IMR-90 (cell line): ENCODE measurements at regions not wholly inside any gene's neighbourhood (a gene's known extent, or its start where the extent isn't known, plus 50 kb on each side); places are given as distances from the start of the nearest gene placed in this dataset.

Source experiments
- ATAC-seq: fragments of 200-7000 bp; cut with Tn5 transposase; 2 replicates; pipeline ENCODE4 v1.9.1; 2020; ENCODE audit warnings: low read depth, mild to moderate bottlenecking, moderate library complexity
- BruUV-seq: library from RNA; stranded (reverse); fragments of 400-500 nt; replicated peaks from 2 replicates; lab custom pipeline; 2021; lab: Mats Ljungman, UMichigan
- CTCF ChIA-PET: fragments of 300-600 bp; formaldehyde crosslinking; extraction: SDS; loops from one replicate; lab custom pipeline; 2021; ENCODE audit warnings: antibody characterized with exemption; lab: Yijun Ruan, JAX
- POLR2A ChIA-PET: fragments of 300-600 bp; sonication (Branson Sonifier 250); formaldehyde crosslinking; loops from one replicate; lab custom pipeline; 2022; ENCODE audit warnings: antibody characterized with exemption; ENCODE audit not compliant: unreplicated experiment; lab: Charles Lee
- DNase-seq: peaks from one replicate; pipeline ENCODE4 v3.0.0; 2013
- H2AFZ ChIP-seq: replicated peaks from 2 replicates; pipeline ENCODE3; 2013; ENCODE audit warnings: low read length, mild to moderate bottlenecking; ENCODE audit not compliant: poor library complexity
- H2AK5ac ChIP-seq: 2 replicates; pipeline ENCODE4 v1.6.1; 2013; ENCODE audit warnings: low read depth, low read length, inconsistent platforms
- H2AK9ac ChIP-seq: replicated peaks from 2 replicates; pipeline ENCODE3; 2013; ENCODE audit warnings: mild to moderate bottlenecking, low read depth, low read length, moderate library complexity; ENCODE audit not compliant: poor library complexity
- H2BK120ac ChIP-seq: 2 replicates; pipeline ENCODE4 v1.6.1; 2013; ENCODE audit warnings: low read depth, low read length, inconsistent platforms
- H2BK15ac ChIP-seq: 3 replicates; pipeline ENCODE4 v1.6.1; 2013; ENCODE audit warnings: low read depth, low read length, inconsistent platforms
- H2BK20ac ChIP-seq: 2 replicates; pipeline ENCODE4 v1.6.1; 2013; ENCODE audit warnings: low read depth, mild to moderate bottlenecking, inconsistent platforms, low read length, moderate library complexity
- H2BK5ac ChIP-seq: 2 replicates; pipeline ENCODE4 v1.6.1; 2013; ENCODE audit warnings: mild to moderate bottlenecking, low read depth, low read length, inconsistent platforms; ENCODE audit not compliant: poor library complexity, severe bottlenecking
- H3K14ac ChIP-seq: replicated peaks from 2 replicates; pipeline ENCODE4 v1.6.1; 2013; ENCODE audit warnings: low read depth, low read length, inconsistent platforms
- H3K18ac ChIP-seq: 2 replicates; pipeline ENCODE4 v1.6.1; 2013; ENCODE audit warnings: low read depth, low read length, control low read depth
- H3K23ac ChIP-seq: 2 replicates; pipeline ENCODE4 v1.6.1; 2013; ENCODE audit warnings: low read depth, low read length, inconsistent platforms
- H3K27ac ChIP-seq: 2 replicates; pipeline ENCODE4 v1.5.1; 2013; ENCODE audit warnings: mild to moderate bottlenecking, control low read depth, low read length; ENCODE audit not compliant: insufficient read depth
- H3K27me3 ChIP-seq: 2 replicates; pipeline ENCODE4 v1.6.1; 2013; ENCODE audit warnings: low read length; ENCODE audit not compliant: control insufficient read depth, insufficient read depth
- H3K36me3 ChIP-seq: 2 replicates; pipeline ENCODE4 v1.6.1; 2013; ENCODE audit warnings: low read length, mixed read lengths; ENCODE audit not compliant: control insufficient read depth, insufficient read depth
- H3K4ac ChIP-seq: 2 replicates; pipeline ENCODE4 v1.6.1; 2013; ENCODE audit warnings: low read depth, low read length, inconsistent platforms
- H3K4me1 ChIP-seq: 2 replicates; pipeline ENCODE4 v1.6.1; 2013; ENCODE audit warnings: low read length, mixed read lengths; ENCODE audit not compliant: control insufficient read depth, insufficient read depth
- H3K4me2 ChIP-seq: 2 replicates; pipeline ENCODE4 v1.6.1; 2013; ENCODE audit warnings: low read depth, mild to moderate bottlenecking, control low read depth, low read length, moderate library complexity
- H3K4me3 ChIP-seq: 2 replicates; pipeline ENCODE4 v1.5.1; 2013; ENCODE audit warnings: low read depth, mild to moderate bottlenecking, control low read depth, low read length, moderate library complexity; ENCODE audit not compliant: insufficient read depth
- H3K56ac ChIP-seq: 2 replicates; pipeline ENCODE4 v1.6.1; 2013; ENCODE audit warnings: low read length, inconsistent platforms; ENCODE audit not compliant: insufficient read depth; ENCODE audit errors: extremely low read depth
- H3K79me1 ChIP-seq, 2 experiments: 2 replicates each; pipeline ENCODE4 v1.6.1; 2013; ENCODE audit warnings: low read length in 2 of 2, inconsistent platforms in 1 of 2, low read depth in 1 of 2
- H3K9ac ChIP-seq: 2 replicates; pipeline ENCODE4 v1.6.1; 2013; ENCODE audit warnings: low read depth, low read length, control low read depth
- H3K9me1 ChIP-seq: 2 replicates; pipeline ENCODE4 v1.6.1; 2013; ENCODE audit warnings: low read length, inconsistent platforms; ENCODE audit not compliant: insufficient read depth
- H3K9me3 ChIP-seq: 2 replicates; pipeline ENCODE4 v1.6.1; 2013; ENCODE audit warnings: low read length; ENCODE audit not compliant: control insufficient read depth, insufficient read depth
- H4K20me1 ChIP-seq: 2 replicates; pipeline ENCODE4 v1.6.1; 2013; ENCODE audit warnings: low read length, inconsistent platforms; ENCODE audit not compliant: insufficient read depth
- H4K5ac ChIP-seq: 2 replicates; pipeline ENCODE4 v1.6.1; 2013; ENCODE audit warnings: mild to moderate bottlenecking, low read depth, low read length, control low read depth
- H4K8ac ChIP-seq, 2 experiments: 2 replicates each; pipeline ENCODE4 v1.6.1; 2013; ENCODE audit warnings: low read depth in 2 of 2, low read length in 2 of 2, control low read depth in 1 of 2, inconsistent platforms in 1 of 2
- H4K91ac ChIP-seq: 2 replicates; pipeline ENCODE4 v1.6.1; 2013; ENCODE audit warnings: low read depth, low read length, inconsistent platforms; ENCODE audit not compliant: insufficient read depth
- BHLHE40 ChIP-seq: fragments of 150-350 bp; IDR thresholded peaks from 2 replicates; pipeline ENCODE4 v1.6.1; 2016; ENCODE audit warnings: mild to moderate bottlenecking, low read depth, low read length
- CEBPB ChIP-seq: IDR thresholded peaks from 2 replicates; pipeline ENCODE4 v1.6.1; 2012; ENCODE audit warnings: low read depth, low read length, improper control_type of control experiment
- CHD1 ChIP-seq: IDR thresholded peaks from 2 replicates; pipeline ENCODE4 v1.6.1; 2012; ENCODE audit warnings: low read depth, low read length, improper control_type of control experiment
- CTCF ChIP-seq: conservative IDR thresholded peaks from 2 replicates; pipeline ENCODE4 v1.5.1; 2012; ENCODE audit warnings: mild to moderate bottlenecking, low read depth, low read length, improper control_type of control experiment
- ELK1 ChIP-seq: fragments of 150-350 bp; IDR thresholded peaks from 2 replicates; pipeline ENCODE4 v1.6.1; 2016; ENCODE audit warnings: low read depth, mild to moderate bottlenecking, low read length, moderate library complexity, borderline replicate concordance
- FOS ChIP-seq: fragments of 150-350 bp; IDR thresholded peaks from 2 replicates; pipeline ENCODE4 v1.6.1; 2016; ENCODE audit warnings: low read depth, low read length
- MAFK ChIP-seq: IDR thresholded peaks from 2 replicates; pipeline ENCODE4 v1.6.1; 2012; ENCODE audit warnings: low read depth, low read length, improper control_type of control experiment
- MAZ ChIP-seq: IDR thresholded peaks from 2 replicates; pipeline ENCODE4 v1.6.1; 2012; ENCODE audit warnings: low read depth, mild to moderate bottlenecking, low read length, improper control_type of control experiment, moderate library complexity, borderline replicate concordance
- MXI1 ChIP-seq: IDR thresholded peaks from 2 replicates; pipeline ENCODE4 v1.6.1; 2012; ENCODE audit warnings: low read depth, mild to moderate bottlenecking, low read length, moderate library complexity, borderline replicate concordance
- NFE2L2 ChIP-seq: fragments of 150-350 bp; IDR thresholded peaks from 2 replicates; pipeline ENCODE4 v1.6.1; 2016; ENCODE audit warnings: low read depth, mild to moderate bottlenecking, low read length
- POLR2A ChIP-seq: IDR thresholded peaks from 2 replicates; pipeline ENCODE4 v1.6.1; 2012; ENCODE audit warnings: mild to moderate bottlenecking, low read depth, low read length
- RAD21 ChIP-seq: IDR thresholded peaks from 2 replicates; pipeline ENCODE4 v1.6.1; 2012; ENCODE audit warnings: low read length, improper control_type of control experiment
- RCOR1 ChIP-seq: IDR thresholded peaks from 2 replicates; pipeline ENCODE4 v1.6.1; 2012; ENCODE audit warnings: mild to moderate bottlenecking, low read length, improper control_type of control experiment; ENCODE audit not compliant: insufficient replicate concordance
- RFX5 ChIP-seq: IDR thresholded peaks from 2 replicates; pipeline ENCODE4 v1.8.0; 2012; ENCODE audit warnings: low read depth, mild to moderate bottlenecking, low read length, moderate library complexity
- SMC3 ChIP-seq: fragments of 150-350 bp; IDR thresholded peaks from 2 replicates; pipeline ENCODE4 v1.6.1; 2016; ENCODE audit warnings: low read depth, mild to moderate bottlenecking, antibody characterized with exemption, low read length, moderate library complexity
- USF2 ChIP-seq: fragments of 150-350 bp; IDR thresholded peaks from 2 replicates; pipeline ENCODE4 v1.6.1; 2017; ENCODE audit warnings: mild to moderate bottlenecking, antibody characterized with exemption, low read length, low read depth
- WGBS, 2 experiments: methylation state at CpG; one replicate each; pipeline versions ENCODE4 v1.1.5 to v1.1.7; 2013; ENCODE audit warnings: missing lambda C conversion rate in 2 of 2; ENCODE audit not compliant: insufficient read length in 1 of 2; ENCODE audit errors: extremely low coverage in 2 of 2; 5-methylcytosine and 5-hydroxymethylcytosine counted together
- dilution Hi-C: fragments of 300-500 bp; cut with HindIII; formaldehyde crosslinking; loops from one replicate; pipeline ENCODE4 v1.14.3; 2018; ENCODE audit warnings: low sequenced_read_pairs; ENCODE audit not compliant: unreplicated experiment
- in situ Hi-C: fragments of 300-500 bp; cut with MboI; formaldehyde crosslinking; loops from 3 replicates; pipeline ENCODE4 v1.14.3; 2019; ENCODE audit warnings: low sequenced_read_pairs, inconsistent platforms, mixed read lengths
- intact Hi-C: fragments of 100-400 bp; cut with micrococcal nuclease; formaldehyde crosslinking; loops from 2 replicates; pipeline ENCODE4 v1.10.0; 2022

- no TSS peak for BruUV-seq
- intact Hi-C loops, result no loop called here
- no peak overlapping the region for H3K18ac ChIP-seq
- no peak overlapping the region for H4K8ac ChIP-seq
- no peak overlapping the region for H3K56ac ChIP-seq
- no peak overlapping the region for H4K5ac ChIP-seq
- no peak overlapping the region for H2AK9ac ChIP-seq
- H3K27ac ChIP-seq, result no peak overlapping the region
- H2AFZ ChIP-seq, result no peak overlapping the region
- ATAC-seq (no peak), DNase-seq (no peak)
- in situ Hi-C loops, result no loop called here
- no peak overlapping the region for H3K4me2 ChIP-seq
- ChIA-PET CTCF (no interaction called here), POLR2A (no interaction called here)
- dilution Hi-C loops, result no loop called here
- H3K9ac ChIP-seq, result no peak overlapping the region
- H3K4me1 ChIP-seq, result no peaks in the 10 kb centered on the region
- no peak overlapping the region for H4K91ac ChIP-seq
- no peaks in the 10 kb centered on the region for H3K27me3 ChIP-seq
- H2BK20ac ChIP-seq, result no peak overlapping the region
- H3K79me1 ChIP-seq, result no peaks in the 10 kb centered on the region
- H3K9me1 ChIP-seq, result no peaks in the 10 kb centered on the region
- no peak overlapping the region for H3K14ac ChIP-seq
- no peaks in the 10 kb centered on the region for H3K36me3 ChIP-seq
- H2BK5ac ChIP-seq, result no peak overlapping the region
- no peak overlapping the region for H3K23ac ChIP-seq
- WGBS, 2 experiments, result no CpG with 5 or more reads among the region's 3 CpGs
- H2BK15ac ChIP-seq, result no peak overlapping the region
- no peak overlapping the region for H2AK5ac ChIP-seq
- H3K4ac ChIP-seq, result no peak overlapping the region
- no peaks in the 10 kb centered on the region for H4K20me1 ChIP-seq
- no peak for TF ChIP-seq BHLHE40
- no peak for TF ChIP-seq USF2
- TF ChIP-seq MAZ, result no peak
- TF ChIP-seq NFE2L2, result no peak
- no peak for TF ChIP-seq RFX5
- no peak for TF ChIP-seq MAFK
- no peak for TF ChIP-seq FOS
- no peak for TF ChIP-seq SMC3
- TF ChIP-seq RAD21, result no peak
- no peak for TF ChIP-seq CTCF
- no peak for TF ChIP-seq POLR2A
- no peak for TF ChIP-seq MXI1
- no peak for TF ChIP-seq CEBPB
- TF ChIP-seq CHD1, result no peak
- TF ChIP-seq ELK1, result no peak
- no peak for TF ChIP-seq RCOR1
- H3K4me3 ChIP-seq, result no peak overlapping the region
- H3K9me3 ChIP-seq, result no peaks in the 10 kb centered on the region
- no peak overlapping the region for H2BK120ac ChIP-seq
These were observed 130.6 kb downstream of the RFX6 start for GRCh38 chr6:117007659-117008058.
